HG02938 (cell line): ENCODE measurements at regions not wholly inside any gene's neighbourhood (a gene's known extent, or its start where the extent isn't known, plus 50 kb on each side); places are given as distances from the start of the nearest gene placed in this dataset.

ENCODE experiments used
- ATAC-seq: cut with Tn5 transposase; IDR thresholded peaks from one replicate; pipeline ENCODE4 v1.9.1; 2021; ENCODE audit warnings: mild to moderate bottlenecking, moderate library complexity; ENCODE audit not compliant: unreplicated experiment

DNA sequence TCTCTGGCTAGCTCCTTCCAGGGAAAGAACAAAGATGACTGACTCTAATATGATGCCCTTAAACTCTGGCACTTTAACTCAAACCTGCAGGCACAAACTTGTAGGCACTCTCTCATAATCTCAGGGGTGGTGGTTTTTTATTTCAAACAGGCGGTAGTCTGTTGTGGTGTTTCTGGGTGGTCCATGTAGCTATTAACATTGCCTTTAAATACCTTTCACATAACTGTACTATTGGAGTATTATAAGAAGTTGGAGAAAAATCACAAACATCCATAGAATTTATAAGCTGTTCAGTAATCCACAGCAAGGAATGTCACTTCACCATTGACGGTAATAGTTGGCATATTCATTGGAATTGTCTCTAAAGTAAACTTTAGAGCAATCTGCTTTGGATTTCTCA, 204.2 kb upstream of the PDE5A start:
- no peak for ATAC-seq

DNA sequence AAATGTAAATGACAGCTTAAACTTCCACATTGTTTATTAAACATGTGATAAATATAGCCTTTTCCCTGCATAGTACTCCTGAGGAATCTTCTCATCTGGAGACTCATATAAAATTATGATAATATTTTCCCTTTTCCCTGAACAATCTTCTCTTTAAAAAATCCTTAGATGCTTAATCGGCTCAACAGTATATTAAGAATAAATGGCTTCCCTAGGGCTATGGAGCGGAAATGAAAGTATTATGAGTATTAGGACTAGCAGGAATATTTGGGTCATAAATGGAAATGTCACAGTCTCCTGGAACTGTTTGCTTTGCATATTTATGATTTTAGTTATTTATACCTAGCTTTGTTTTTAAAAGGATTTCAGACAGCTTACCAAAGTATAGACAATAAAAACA, 200.7 kb upstream of the PDE5A start:
- no peak for ATAC-seq

DNA sequence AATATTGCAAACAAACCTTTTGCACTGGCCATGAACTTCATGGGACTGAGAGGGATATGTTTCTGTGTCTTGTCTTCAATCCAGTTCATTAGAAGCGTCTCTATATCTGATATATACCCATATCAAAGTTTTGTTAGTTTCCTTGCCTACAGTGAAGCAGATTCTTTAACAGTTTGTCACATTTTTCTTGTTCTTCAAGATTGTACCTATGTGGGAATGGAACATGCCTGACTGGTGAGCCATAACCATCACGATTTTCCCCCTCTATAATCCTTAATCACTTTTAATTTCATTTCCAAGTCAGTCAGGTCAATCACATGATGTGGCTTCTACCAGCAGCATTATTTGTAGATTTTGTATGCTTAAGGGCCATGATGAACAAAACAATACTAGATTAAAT, 197.1 kb upstream of the PDE5A start:
- ATAC-seq, result no peak

DNA sequence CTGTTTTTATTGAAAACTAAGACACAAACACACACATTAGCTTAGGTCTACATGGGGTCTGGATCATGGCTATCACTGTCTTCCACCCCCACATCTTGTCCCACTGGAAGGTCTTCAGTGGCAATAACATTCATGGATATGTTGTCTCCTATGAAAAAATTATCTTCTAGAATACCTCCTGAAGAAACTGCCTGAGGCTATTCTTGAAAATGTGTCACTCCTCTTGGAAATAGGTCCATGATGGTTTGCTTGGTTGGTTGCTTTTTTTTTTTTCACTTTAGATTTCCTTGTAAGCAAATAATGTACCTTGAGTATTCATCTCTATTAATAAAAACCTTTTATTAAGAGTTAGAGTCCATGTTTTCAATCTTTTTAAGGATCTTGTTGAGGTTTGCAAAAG, 195.3 kb upstream of the PDE5A start:
- no peak for ATAC-seq

- ATAC-seq, result no peak
These were observed 194.4 kb upstream of the PDE5A start for GRCh38 chr4:119823045-119823444.

DNA sequence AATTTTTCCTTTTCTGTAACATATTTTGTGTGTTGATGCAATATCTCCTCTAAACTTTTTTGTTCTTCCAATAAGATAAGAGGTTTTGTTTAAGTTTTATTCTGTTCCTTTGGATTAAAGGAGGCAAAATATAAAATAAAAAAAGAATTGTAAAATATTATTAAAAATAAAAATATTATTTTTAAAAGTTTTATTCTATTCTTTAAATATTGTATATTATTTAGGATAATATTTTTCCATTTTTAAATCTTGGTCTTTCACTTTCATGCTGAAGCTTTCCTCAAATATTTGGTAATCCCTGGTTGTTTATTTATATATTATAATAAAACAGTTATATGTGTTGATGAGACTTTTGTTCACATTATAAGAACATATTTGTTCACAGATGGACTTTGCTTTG, 187.9 kb upstream of the PDE5A start:
- no peak for ATAC-seq

DNA sequence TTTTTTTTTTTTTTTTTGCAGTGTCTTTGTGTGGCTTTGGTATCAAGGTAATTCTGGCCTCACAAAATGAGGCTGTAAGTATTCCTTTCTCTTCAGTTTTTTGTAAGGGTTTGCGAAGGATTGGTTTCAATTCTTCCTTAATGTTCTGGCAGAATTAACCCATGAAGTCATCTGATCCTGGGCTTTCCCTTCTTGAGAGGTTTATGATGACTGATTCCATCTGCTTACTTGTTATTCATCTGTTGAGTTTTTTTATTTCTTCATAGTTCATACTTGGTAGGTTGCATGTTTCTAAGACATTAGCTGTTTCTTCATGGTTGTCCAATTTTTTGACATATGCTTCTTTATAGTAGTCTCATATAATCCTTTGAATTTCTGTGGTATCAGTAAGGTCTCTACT, 181.4 kb upstream of the PDE5A start:
- no peak for ATAC-seq

GRCh38 chr4:119804404-119804803, 175.8 kb upstream of the PDE5A start:
- ATAC-seq, result no peak

DNA sequence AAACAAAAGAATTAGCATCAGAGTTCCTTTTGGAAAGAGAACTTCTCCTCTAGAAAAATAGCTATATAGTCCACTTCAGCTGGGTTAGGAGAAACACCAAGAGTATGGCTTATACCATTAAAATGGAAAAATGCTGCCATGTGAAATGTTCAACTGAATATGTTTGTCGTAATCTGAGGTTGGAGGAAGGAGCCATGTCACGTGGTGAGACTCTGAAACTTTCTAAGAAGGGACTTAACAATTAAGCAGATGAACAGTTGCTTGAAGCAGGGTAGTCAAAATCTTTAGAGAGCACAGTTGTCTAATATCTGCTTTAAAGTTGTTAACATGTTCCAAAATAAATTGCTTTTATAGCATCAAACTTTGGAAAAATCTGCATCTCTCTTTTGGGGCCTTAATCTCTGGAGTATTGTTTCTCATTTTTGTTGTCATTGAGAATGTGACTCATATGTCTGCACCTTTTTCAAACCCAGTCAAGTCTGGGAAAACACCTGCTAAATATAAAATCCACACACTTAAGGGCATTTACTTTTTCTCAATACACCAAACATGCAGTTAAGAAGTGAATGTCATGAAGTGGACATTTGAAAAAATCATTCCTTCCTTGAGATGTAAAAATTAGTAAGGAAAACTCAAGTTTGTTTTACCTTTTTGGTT, 168.8 kb upstream of the PDE5A start:
- ATAC-seq, result no peak

DNA sequence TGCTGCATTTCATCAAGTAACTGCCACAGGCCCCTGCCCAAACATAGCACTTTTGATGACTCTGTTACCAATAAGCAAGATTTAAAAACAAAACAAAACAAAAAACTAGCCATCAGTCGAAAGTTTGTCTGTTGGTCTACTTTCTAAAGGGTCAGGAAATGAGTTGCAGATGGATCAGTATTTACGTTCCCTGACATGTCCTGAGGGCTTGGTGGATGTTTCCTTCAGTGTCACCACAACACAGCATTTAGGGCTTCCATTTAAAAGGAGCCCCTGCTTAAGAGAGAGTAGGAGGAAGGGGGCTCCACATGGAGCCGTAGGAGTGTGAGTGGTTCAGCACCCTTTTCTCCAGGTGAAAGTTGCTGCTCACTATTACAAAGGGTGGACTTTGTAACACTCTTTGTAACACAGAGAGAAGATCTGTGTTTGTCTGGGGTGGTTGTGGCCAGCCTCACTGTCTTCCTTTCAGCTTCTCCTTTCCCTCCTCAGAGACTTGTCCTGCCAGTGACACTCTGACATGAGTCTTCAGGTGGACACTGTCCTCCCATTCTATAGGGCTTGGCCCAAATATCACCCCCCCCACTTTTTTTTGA, 167.5 kb upstream of the PDE5A start:
- ATAC-seq, result no peak

- ATAC-seq, result no peak
These were observed 166.1 kb upstream of the PDE5A start for GRCh38 chr4:119794681-119795080.

GRCh38 chr4:119794113-119794512, 165.5 kb upstream of the PDE5A start:
- no peak for ATAC-seq

DNA sequence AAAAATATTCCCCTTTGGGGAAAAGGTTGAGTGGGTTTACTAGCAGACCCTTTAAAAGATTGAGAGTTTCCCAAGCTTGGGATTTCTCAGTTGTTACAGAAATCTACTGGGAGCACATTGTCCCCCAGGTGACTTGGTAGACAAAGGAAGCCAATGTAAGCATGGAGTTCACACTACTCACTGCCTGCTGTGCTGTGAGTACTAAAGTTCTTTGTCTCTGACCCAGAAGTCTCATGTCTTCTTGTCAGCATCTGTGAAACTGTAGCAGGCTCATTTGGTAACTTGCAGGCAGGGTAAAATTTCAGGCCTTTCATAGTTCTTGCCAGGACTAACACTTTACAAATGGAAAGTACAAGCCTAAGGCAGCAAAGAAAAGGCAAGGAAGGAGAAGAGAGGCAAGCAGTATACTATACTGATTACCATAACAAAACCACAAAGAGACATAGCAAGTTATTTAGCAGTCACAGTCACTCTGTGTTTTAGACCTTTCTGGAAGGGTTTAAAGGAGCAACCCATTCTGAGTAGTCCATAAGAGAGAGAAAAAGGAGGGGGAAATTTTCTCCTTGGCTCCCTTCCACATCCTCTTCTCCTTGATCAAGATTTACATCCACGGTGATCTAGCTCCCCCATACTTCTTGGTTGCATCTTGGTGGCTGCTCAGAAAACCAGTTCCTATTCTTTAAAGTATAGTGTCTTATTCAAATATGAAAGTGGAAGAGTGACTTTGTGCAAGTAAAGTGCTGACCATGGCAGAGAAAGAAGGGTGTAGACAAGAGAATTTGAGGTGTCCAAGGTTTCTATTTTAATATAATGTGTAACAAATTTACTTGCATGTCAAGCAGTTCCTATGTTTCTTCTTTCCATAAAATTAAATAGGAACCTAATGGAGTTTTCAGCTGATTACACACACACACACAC, 160.0 kb upstream of the PDE5A start:
- no peak for ATAC-seq

DNA sequence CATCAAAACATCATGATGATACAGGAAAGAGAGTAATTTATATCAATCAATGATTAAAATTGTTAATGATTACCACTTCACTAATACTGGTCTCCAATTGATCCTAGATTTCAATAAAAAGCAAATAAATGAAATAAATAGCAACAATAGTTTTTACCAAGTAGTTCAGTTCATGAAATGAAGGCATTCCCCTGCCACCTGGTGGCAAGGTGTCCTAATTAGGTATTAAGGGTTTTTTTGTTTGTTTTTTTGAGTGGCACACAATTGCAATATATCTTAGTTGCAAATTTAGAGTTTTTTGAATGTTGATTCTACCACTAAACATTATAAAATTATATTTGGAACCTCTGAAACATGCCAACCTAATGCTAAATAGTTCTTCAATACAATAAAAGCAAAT, 157.4 kb upstream of the PDE5A start:
- no peak for ATAC-seq

GRCh38 chr4:119783189-119783983, 154.8 kb upstream of the PDE5A start:
- no peak for ATAC-seq

DNA sequence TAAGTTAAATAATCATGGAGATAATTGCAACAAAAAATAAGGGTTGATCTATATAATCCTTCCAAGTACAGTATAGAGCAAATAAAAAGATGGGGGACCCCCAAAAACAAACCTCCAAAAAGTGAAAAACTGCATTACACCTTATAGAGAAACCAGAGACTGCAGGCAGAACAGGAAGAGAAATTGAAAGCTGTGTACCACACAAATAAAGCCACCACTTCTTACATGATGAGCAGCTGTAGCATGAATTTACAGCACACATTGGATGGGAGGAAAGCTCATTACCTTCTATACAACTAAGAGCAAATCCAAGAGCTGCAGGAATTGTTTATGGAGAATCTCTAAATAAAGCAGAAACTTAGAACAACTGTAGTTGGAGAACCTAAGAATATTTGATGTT, 152.4 kb upstream of the PDE5A start:
- ATAC-seq, result no peak

- no peak for ATAC-seq
These were observed 146.2 kb upstream of the PDE5A start for GRCh38 chr4:119774840-119775239.

DNA sequence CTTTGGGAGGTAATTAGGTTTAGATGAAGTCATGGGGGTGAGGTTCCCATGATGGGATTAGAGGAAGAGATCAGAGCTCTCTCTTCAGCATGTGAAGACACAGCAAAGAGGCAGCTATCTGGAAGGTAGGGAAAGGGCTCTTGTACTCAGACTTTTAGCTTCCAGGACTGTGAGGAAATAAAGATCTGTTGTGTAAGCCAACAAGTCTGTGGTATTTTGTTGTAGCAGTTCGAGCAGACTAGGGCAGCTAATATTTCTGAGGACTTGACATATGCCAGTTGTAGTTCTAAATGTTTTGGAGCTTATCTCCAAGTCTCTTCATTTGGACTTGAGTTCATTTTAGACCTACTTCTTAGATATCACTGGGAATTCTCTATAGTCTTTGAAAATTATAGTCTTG, 137.3 kb upstream of the PDE5A start:
- no peak for ATAC-seq

- ATAC-seq, result no peak
These were observed 136.9 kb upstream of the PDE5A start for GRCh38 chr4:119765469-119765868.

GRCh38 chr4:119763386-119763785, 134.8 kb upstream of the PDE5A start:
- no peak for ATAC-seq

- no peak for ATAC-seq
These were observed 127.0 kb upstream of the PDE5A start for GRCh38 chr4:119755599-119755998.
